ENCODE measurements at regions not wholly inside any gene's neighbourhood (a gene's known extent, or its start where the extent isn't known, plus 50 kb on each side); places are given as distances from the start of the nearest gene placed in this dataset.

DNA sequence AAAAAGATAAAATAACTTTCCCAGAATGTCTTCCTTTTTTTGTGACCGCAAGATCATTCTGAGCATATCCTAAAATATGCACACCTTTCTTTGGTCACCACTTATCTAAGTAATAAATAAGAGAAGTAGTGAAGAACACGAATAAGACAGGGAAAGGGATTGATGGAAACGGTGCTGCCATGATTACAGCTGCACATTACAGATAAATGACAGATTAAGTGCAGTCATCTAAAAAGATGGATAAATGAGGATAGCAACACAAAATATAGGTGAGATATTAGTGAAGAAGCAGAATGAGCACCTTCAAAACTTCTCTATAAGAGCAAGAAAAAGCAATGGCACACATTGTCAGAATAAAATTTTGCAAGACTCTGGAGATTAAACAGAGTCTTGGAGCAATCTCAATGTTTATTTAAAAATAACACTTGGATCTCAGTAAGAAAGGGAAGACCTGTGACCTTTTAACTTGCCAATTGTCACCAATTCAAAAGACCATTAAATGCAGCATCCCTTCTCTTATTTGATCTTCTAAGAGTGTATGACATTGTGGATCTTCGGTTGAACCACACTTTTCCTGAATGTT lies 567.1 kb downstream of the KCNJ2 start:
- TF ChIP-seq POLR2A (IDR thresholded peaks at IDR 0.05) (no peak), CTCF (IDR thresholded peaks at IDR 0.05) (no peak)

Data from stomach (tissue), 4 donors.